GM23338 (cell line): ENCODE measurements at regions not wholly inside any gene's neighbourhood (a gene's known extent, or its start where the extent isn't known, plus 50 kb on each side); places are given as distances from the start of the nearest gene placed in this dataset.

Experiments used
- ATAC-seq: fragments of 200-7000 bp; cut with Tn5 transposase; 3 replicates; pipeline ENCODE4 v1.9.1; 2020
- DNase-seq: peaks from one replicate; pipeline ENCODE4 v3.0.0-alpha.2; 2015; ENCODE audit warnings: low spot score
- H2AFZ ChIP-seq: fragments of 200-600 bp; sonication (generic); 2 replicates; pipeline ENCODE4 v1.8.0; 2016; ENCODE audit warnings: antibody characterized with exemption, mild to moderate bottlenecking, moderate library complexity
- H3F3A ChIP-seq: fragments of 200-600 bp; sonication (generic); replicated peaks from 2 replicates; pipeline ENCODE4 v1.8.0; 2017; ENCODE audit warnings: antibody characterized with exemption, mixed run types, low read depth
- H3K27ac ChIP-seq: fragments of 200-600 bp; sonication (generic); 2 replicates; pipeline ENCODE4 v1.6.1; 2016; ENCODE audit warnings: low read depth
- H3K27me3 ChIP-seq: fragments of 200-600 bp; sonication (generic); 2 replicates; pipeline ENCODE4 v1.8.0; 2016; ENCODE audit warnings: mild to moderate bottlenecking, mixed run types, moderate library complexity; ENCODE audit not compliant: insufficient read depth
- H3K36me3 ChIP-seq: fragments of 200-600 bp; sonication (generic); 2 replicates; pipeline ENCODE4 v1.8.0; 2016; ENCODE audit warnings: mild to moderate bottlenecking; ENCODE audit not compliant: insufficient read depth
- H3K4me1 ChIP-seq: fragments of 200-600 bp; sonication (generic); 2 replicates; pipeline ENCODE4 v1.8.0; 2016; ENCODE audit warnings: mild to moderate bottlenecking, moderate library complexity; ENCODE audit not compliant: insufficient read depth
- H3K4me2 ChIP-seq: fragments of 200-600 bp; sonication (generic); 2 replicates; pipeline ENCODE4 v1.7.1; 2017; ENCODE audit warnings: mixed run types
- H3K4me3 ChIP-seq: fragments of 200-600 bp; sonication (generic); 2 replicates; pipeline ENCODE4 v1.6.1; 2016; ENCODE audit warnings: mixed run types
- H3K79me2 ChIP-seq: fragments of 200-600 bp; sonication (generic); replicated peaks from 2 replicates; pipeline ENCODE4 v1.8.0; 2017; ENCODE audit warnings: mild to moderate bottlenecking; ENCODE audit not compliant: insufficient read depth
- H3K9me2 ChIP-seq: fragments of 200-600 bp; sonication (generic); 2 replicates; pipeline ENCODE4 v1.8.0; 2017; ENCODE audit not compliant: insufficient read depth
- H4K20me1 ChIP-seq: fragments of 200-600 bp; sonication (generic); replicated peaks from 2 replicates; pipeline ENCODE4 v1.8.0; 2017; ENCODE audit warnings: mild to moderate bottlenecking; ENCODE audit not compliant: insufficient read depth
- H3K27ac Mint-ChIP-seq: 2 replicates; pipeline ENCODE4 v1.8.0; 2020; ENCODE audit warnings: inconsistent platforms, mild to moderate bottlenecking, moderate library complexity, mixed read lengths
- H3K27me3 Mint-ChIP-seq: 3 replicates; pipeline ENCODE4 v1.8.0; 2022; ENCODE audit warnings: low read depth, mild to moderate bottlenecking, moderate library complexity, mixed read lengths, inconsistent platforms; ENCODE audit not compliant: insufficient read depth, poor library complexity
- H3K36me3 Mint-ChIP-seq: 3 replicates; pipeline ENCODE4 v1.8.0; 2021; ENCODE audit warnings: low read depth, mild to moderate bottlenecking, inconsistent platforms, moderate library complexity, mixed read lengths
- H3K4me1 Mint-ChIP-seq: 3 replicates; pipeline ENCODE4 v1.8.0; 2020; ENCODE audit warnings: mild to moderate bottlenecking, inconsistent platforms, mixed read lengths
- H3K4me3 Mint-ChIP-seq: 3 replicates; pipeline ENCODE4 v1.8.0; 2021; ENCODE audit warnings: moderate library complexity, mild to moderate bottlenecking, inconsistent platforms, mixed read lengths
- H3K9me3 Mint-ChIP-seq: 3 replicates; pipeline ENCODE4 v1.8.0; 2020; ENCODE audit warnings: moderate library complexity, mild to moderate bottlenecking, inconsistent platforms, mixed read lengths
- ETS1 ChIP-seq: IDR thresholded peaks from 2 replicates; pipeline ENCODE4 v1.6.1; 2016; ENCODE audit warnings: antibody characterized with exemption
- EZH2 ChIP-seq: fragments of 200-600 bp; sonication (generic); IDR thresholded peaks from one replicate; pipeline ENCODE4 v1.8.0; 2017; ENCODE audit warnings: antibody characterized with exemption, mild to moderate bottlenecking, low read depth; ENCODE audit not compliant: unreplicated experiment
- EZH2phosphoT487 ChIP-seq: fragments of 200-600 bp; sonication (generic); IDR thresholded peaks from one replicate; pipeline ENCODE4 v1.8.1; 2018; ENCODE audit warnings: antibody characterized with exemption; ENCODE audit not compliant: unreplicated experiment
- JUNB ChIP-seq: IDR thresholded peaks from one replicate; pipeline ENCODE4 v1.6.1; 2016; ENCODE audit warnings: antibody characterized with exemption; ENCODE audit not compliant: unreplicated experiment
- NANOG ChIP-seq: IDR thresholded peaks from 2 replicates; pipeline ENCODE4 v1.6.1; 2016; ENCODE audit warnings: antibody characterized with exemption, borderline replicate concordance
- REST ChIP-seq: IDR thresholded peaks from one replicate; pipeline ENCODE4 v1.6.1; 2018; ENCODE audit warnings: antibody characterized with exemption; ENCODE audit not compliant: unreplicated experiment
- STAT1 ChIP-seq: IDR thresholded peaks from one replicate; pipeline ENCODE4 v1.6.1; 2016; ENCODE audit warnings: antibody characterized with exemption; ENCODE audit not compliant: unreplicated experiment
- ZNF331 ChIP-seq: fragments of 250-450 bp; sonication (Bioruptor Pico); IDR thresholded peaks from 2 replicates; pipeline ENCODE4 v1.5.0; 2020; ENCODE audit warnings: low read depth, mild to moderate bottlenecking, moderate library complexity
- ZNF462 ChIP-seq: fragments of 250-450 bp; sonication (Bioruptor Pico); IDR thresholded peaks from 2 replicates; pipeline ENCODE4 v1.5.0; 2020; ENCODE audit warnings: mild to moderate bottlenecking, moderate library complexity

GRCh38 chr14:51145246-51145645 lies 50.3 kb upstream of the TRIM9 start:
- Mint-ChIP-seq H3K36me3 (peaks cover 26% of the 10 kb centered on the region), H3K9me3 (peaks cover 38% of the 10 kb centered on the region), H3K4me1 (peaks cover 17% of the 10 kb centered on the region), H3K27ac (no peak overlapping the region), H3K27me3 (peaks cover 1% of the 10 kb centered on the region), H3K4me3 (no peak overlapping the region)
- Histone ChIP-seq H3K36me3 (peaks cover 3% of the 10 kb centered on the region; the same call in 1 of the 2 replicates), H3K27me3 (no peaks in the 10 kb centered on the region), H3K4me1 (peaks cover 13% of the 10 kb centered on the region), H3K9me2 (peaks cover 11% of the 10 kb centered on the region), H4K20me1 (no peaks in the 10 kb centered on the region), H3K27ac (no peak overlapping the region), H2AFZ (no peak overlapping the region), H3K4me2 (no peak overlapping the region), H3K4me3 (no peak overlapping the region), H3F3A (no peaks in the 10 kb centered on the region), H3K79me2 (no peaks in the 10 kb centered on the region)
- no peak for DNase-seq
- ATAC-seq, result no peak
- no peak for TF ChIP-seq STAT1
- no peak for TF ChIP-seq EZH2phosphoT487
- no peak for TF ChIP-seq EZH2
- TF ChIP-seq ZNF331 (CRISPR knock-in tag), result no peak
- TF ChIP-seq JUNB, result no peak
- no peak for TF ChIP-seq NANOG
- TF ChIP-seq ETS1, result no peak

GRCh38 chr14:51147183-51147582 lies 52.3 kb upstream of the TRIM9 start:
- Histone ChIP-seq H2AFZ (no peak overlapping the region), H3K4me1 (peaks cover 12% of the 10 kb centered on the region), H3K79me2 (no peaks in the 10 kb centered on the region), H3F3A (no peaks in the 10 kb centered on the region), H3K4me2 (no peak overlapping the region), H3K36me3 (no peaks in the 10 kb centered on the region; the same call in 1 of the 2 replicates), H3K4me3 (no peak overlapping the region), H3K9me2 (peaks cover 8% of the 10 kb centered on the region; the same call in 1 of the 2 replicates), H3K27ac (no peak overlapping the region), H3K27me3 (no peaks in the 10 kb centered on the region), H4K20me1 (no peaks in the 10 kb centered on the region)
- H3K4me1 Mint-ChIP-seq, result peaks cover 13% of the 10 kb centered on the region; the same call in 2 of the 3 replicates
- H3K27me3 Mint-ChIP-seq, result no peaks in the 10 kb centered on the region
- no peak for TF ChIP-seq REST
- no peak for TF ChIP-seq ZNF462 (CRISPR knock-in tag)
- TF ChIP-seq JUNB, result no peak
- peaks cover 24% of the 10 kb centered on the region for H3K9me3 Mint-ChIP-seq
- no peak overlapping the region for H3K27ac Mint-ChIP-seq
- H3K36me3 Mint-ChIP-seq, result peaks cover 13% of the 10 kb centered on the region; the same call in 2 of the 3 replicates
- ATAC-seq (no peak), DNase-seq (no peak)
- H3K4me3 Mint-ChIP-seq, result no peak overlapping the region
